H1 (cell line): ENCODE measurements at regions not wholly inside any gene's neighbourhood (a gene's known extent, or its start where the extent isn't known, plus 50 kb on each side); places are given as distances from the start of the nearest gene placed in this dataset.

ENCODE experiments used
- CTCF ChIA-PET: fragments of 300-600 bp; sonication (Branson Sonifier 250); formaldehyde crosslinking; loops from one replicate; lab custom pipeline; 2021; ENCODE audit not compliant: partially characterized antibody; lab: Charles Lee
- POLR2A ChIA-PET: fragments of 300-600 bp; sonication (Branson Sonifier 250); formaldehyde crosslinking; loops from one replicate; lab custom pipeline; 2021; ENCODE audit warnings: inconsistent platforms; ENCODE audit not compliant: partially characterized antibody; lab: Charles Lee
- DNase-seq, 2 experiments: peaks; one replicate each; pipeline versions ENCODE4 v3.0.0 to v3.0.0-alpha.2; 2010 to 2022; ENCODE audit warnings: low spot score in 2 of 2, low read depth in 1 of 2, mixed read lengths in 1 of 2
- FAIRE-seq: peaks from 2 replicates; lab custom pipeline; 2011; peaks lifted over from hg19 to GRCh38; lab: Jason Lieb, UNC
- H2AFZ ChIP-seq: 2 replicates; pipeline ENCODE4 v1.8.1; 2012; ENCODE audit warnings: low read length, inconsistent platforms
- H2AK5ac ChIP-seq: 2 replicates; pipeline ENCODE4 v1.6.1; 2013; ENCODE audit warnings: low read depth, low read length
- H2BK120ac ChIP-seq: replicated peaks from 2 replicates; pipeline ENCODE3; 2013; ENCODE audit warnings: low read depth, low read length, inconsistent platforms
- H2BK12ac ChIP-seq: 2 replicates; pipeline ENCODE4 v1.6.1; 2013; ENCODE audit warnings: low read depth, low read length
- H2BK15ac ChIP-seq: 2 replicates; pipeline ENCODE4 v1.6.1; 2013; ENCODE audit warnings: low read length
- H2BK20ac ChIP-seq: 2 replicates; pipeline ENCODE4 v1.6.1; 2013; ENCODE audit warnings: low read length
- H2BK5ac ChIP-seq: 2 replicates; pipeline ENCODE4 v1.6.1; 2013; ENCODE audit warnings: low read depth, low read length
- H3K14ac ChIP-seq: 2 replicates; pipeline ENCODE4 v1.6.1; 2013; ENCODE audit warnings: inconsistent platforms; ENCODE audit not compliant: insufficient read length
- H3K18ac ChIP-seq: 2 replicates; pipeline ENCODE4 v1.6.1; 2013; ENCODE audit warnings: low read length; ENCODE audit errors: extremely low read depth
- H3K23ac ChIP-seq: 2 replicates; pipeline ENCODE4 v1.6.1; 2013; ENCODE audit warnings: inconsistent platforms; ENCODE audit not compliant: insufficient read length
- H3K23me2 ChIP-seq: 2 replicates; pipeline ENCODE4 v1.6.1; 2013; ENCODE audit warnings: low read depth, low read length
- H3K27ac ChIP-seq: 2 replicates; pipeline ENCODE4 v1.6.1; 2011; ENCODE audit warnings: low read depth, low read length, inconsistent platforms
- H3K27me3 ChIP-seq, 4 experiments: replicated peaks in 1 of 4; 1 replicate in 1 of 4; 2 replicates in 3 of 4; pipeline versions ENCODE4 v1.6.1 to v1.8.1; 2011 to 2013; ENCODE audit warnings: low read length in 3 of 4, mild to moderate bottlenecking in 3 of 4, inconsistent platforms in 2 of 4, mixed read lengths in 2 of 4, moderate library complexity in 1 of 4; ENCODE audit not compliant: control insufficient read depth in 3 of 4, insufficient read depth in 3 of 4; ENCODE audit errors: extremely low read depth in 1 of 4
- H3K36me3 ChIP-seq, 4 experiments: 2 replicates each; pipeline versions ENCODE4 v1.6.1 to v1.8.1; 2011 to 2013; ENCODE audit warnings: mild to moderate bottlenecking in 4 of 4, low read length in 3 of 4, moderate library complexity in 2 of 4, control low read depth in 1 of 4, inconsistent platforms in 1 of 4; ENCODE audit not compliant: insufficient read depth in 4 of 4, control insufficient read depth in 2 of 4
- H3K4ac ChIP-seq: replicated peaks from 2 replicates; pipeline ENCODE3; 2013; ENCODE audit warnings: low read length, low read depth, mixed read lengths, inconsistent platforms; ENCODE audit not compliant: insufficient read length
- H3K4me1 ChIP-seq, 4 experiments: replicated peaks in 1 of 4; 1 replicate in 1 of 4; 2 replicates in 3 of 4; pipeline versions ENCODE4 v1.6.1 to v1.8.1; 2011 to 2013; ENCODE audit warnings: low read length in 3 of 4, inconsistent platforms in 2 of 4, mixed read lengths in 1 of 4; ENCODE audit not compliant: insufficient read depth in 4 of 4, control insufficient read depth in 3 of 4
- H3K4me2 ChIP-seq, 2 experiments: 2 replicates each; pipeline versions ENCODE4 v1.6.1 to v1.8.1; 2011 to 2013; ENCODE audit warnings: low read depth in 2 of 2, low read length in 2 of 2, control low read depth in 1 of 2, inconsistent platforms in 1 of 2, mild to moderate bottlenecking in 1 of 2; ENCODE audit not compliant: insufficient read depth in 1 of 2
- H3K4me3 ChIP-seq, 4 experiments: fragments of 200-600, 300-600 bp in 1 of 4; sonication (generic), shearing (Covaris generic), sonication (Bioruptor Twin) in 1 of 4; 2 replicates each; pipeline versions ENCODE4 v1.5.1 to v1.8.1; 2011 to 2016; ENCODE audit warnings: low read length in 4 of 4, low read depth in 3 of 4, control low read depth in 2 of 4, inconsistent platforms in 2 of 4, mild to moderate bottlenecking in 2 of 4, mixed read lengths in 1 of 4, moderate library complexity in 1 of 4; ENCODE audit not compliant: insufficient read depth in 2 of 4; ENCODE audit errors: extremely low read depth in 1 of 4
- H3K56ac ChIP-seq: replicated peaks from 2 replicates; pipeline ENCODE3; 2013; ENCODE audit warnings: low read depth, mild to moderate bottlenecking, mixed read lengths, low read length, inconsistent platforms; ENCODE audit not compliant: insufficient read length
- H3K79me1 ChIP-seq: 2 replicates; pipeline ENCODE4 v1.6.1; 2013; ENCODE audit warnings: low read depth, low read length, control low read depth
- H3K79me2 ChIP-seq, 2 experiments: 2 replicates each; pipeline versions ENCODE4 v1.6.1 to v1.8.1; 2012 to 2013; ENCODE audit warnings: low read length in 2 of 2, mild to moderate bottlenecking in 2 of 2, inconsistent platforms in 1 of 2; ENCODE audit not compliant: insufficient read depth in 2 of 2, control insufficient read depth in 1 of 2
- H3K9ac ChIP-seq, 4 experiments: replicated peaks in 1 of 4; 1 replicate in 1 of 4; 2 replicates in 3 of 4; pipeline versions ENCODE4 v1.6.1 to v1.8.1; 2011 to 2013; ENCODE audit warnings: low read depth in 3 of 4, low read length in 3 of 4, control low read depth in 2 of 4, mild to moderate bottlenecking in 2 of 4, moderate library complexity in 2 of 4, inconsistent platforms in 1 of 4; ENCODE audit errors: extremely low read depth in 1 of 4
- H3K9me3 ChIP-seq, 2 experiments: 2 replicates each; pipeline versions ENCODE4 v1.6.1 to v1.8.1; 2012 to 2013; ENCODE audit warnings: mild to moderate bottlenecking in 2 of 2, moderate library complexity in 2 of 2, control low read depth in 1 of 2, inconsistent platforms in 1 of 2, low read depth in 1 of 2, low read length in 1 of 2, mixed read lengths in 1 of 2; ENCODE audit not compliant: insufficient read depth in 2 of 2
- H4K20me1 ChIP-seq, 2 experiments: replicated peaks in 1 of 2; 2 replicates each; pipeline versions ENCODE3 to v1.8.1; 2011 to 2013; ENCODE audit warnings: inconsistent platforms in 2 of 2, low read length in 2 of 2, mild to moderate bottlenecking in 1 of 2; ENCODE audit not compliant: insufficient read depth in 2 of 2, control insufficient read depth in 1 of 2
- H4K5ac ChIP-seq: 2 replicates; pipeline ENCODE4 v1.6.1; 2013; ENCODE audit warnings: low read length, low read depth, mixed read lengths, inconsistent platforms; ENCODE audit not compliant: insufficient read length
- H4K8ac ChIP-seq: 2 replicates; pipeline ENCODE4 v1.8.0; 2013; ENCODE audit warnings: mild to moderate bottlenecking, moderate library complexity, low read length, inconsistent platforms; ENCODE audit not compliant: insufficient read depth; ENCODE audit errors: extremely low read depth
- H4K91ac ChIP-seq: replicated peaks from 2 replicates; pipeline ENCODE3; 2013; ENCODE audit warnings: low read length, mixed read lengths, inconsistent platforms; ENCODE audit not compliant: insufficient read length
- HDAC2 ChIP-seq, 2 experiments: fragments of 300-600 bp in 1 of 2; sonication (generic) in 1 of 2; IDR thresholded peaks; 2 replicates each; pipeline ENCODE4 v1.6.1; 2011 to 2012; ENCODE audit warnings: low read depth in 2 of 2, low read length in 2 of 2, mild to moderate bottlenecking in 2 of 2, moderate library complexity in 2 of 2, borderline replicate concordance in 1 of 2, inconsistent platforms in 1 of 2
- POU5F1 ChIP-seq: IDR thresholded peaks from 2 replicates; pipeline ENCODE4 v1.6.1; 2011; ENCODE audit warnings: low read depth, mild to moderate bottlenecking, low read length, moderate library complexity
- RXRA ChIP-seq: IDR thresholded peaks from 2 replicates; pipeline ENCODE4 v1.6.1; 2011; ENCODE audit warnings: low read depth, mild to moderate bottlenecking, low read length, moderate library complexity; ENCODE audit not compliant: insufficient read depth
- TBP ChIP-seq: IDR thresholded peaks from 2 replicates; pipeline ENCODE4 v1.6.1; 2011; ENCODE audit warnings: low read depth, low read length, improper control_type of control experiment
- WGBS, 2 experiments: shearing (Covaris generic) in 1 of 2; methylation state at CpG; one replicate each; pipeline versions ENCODE4 v1.1.6 to v1.1.7; 2013 to 2015; ENCODE audit warnings: low lambda C conversion rate in 2 of 2, mixed read lengths in 2 of 2, inconsistent platforms in 1 of 2, low coverage in 1 of 2, missing lambda C conversion rate in 1 of 2; ENCODE audit not compliant: insufficient replicate concordance in 2 of 2, insufficient coverage in 1 of 2, insufficient read length in 1 of 2; ENCODE audit errors: extremely low coverage in 1 of 2, missing lambda C conversion rate in 1 of 2; 5-methylcytosine and 5-hydroxymethylcytosine counted together
- TF ChIP-seq, protein P1 (sequence below), 3 experiments: IDR thresholded peaks; 1 replicate in 2 of 3; 2 replicates in 1 of 3; pipeline versions ENCODE4 v1.5.1 to v1.6.1; 2011; ENCODE audit warnings: low read length in 3 of 3, mild to moderate bottlenecking in 3 of 3, inconsistent platforms in 2 of 3, low read depth in 1 of 3, moderate library complexity in 1 of 3; ENCODE audit not compliant: insufficient read depth in 1 of 3; ENCODE audit errors: control extremely low read depth in 1 of 3

GRCh38 chr18:42176599-42176998, 221.6 kb downstream of the PIK3C3 start:
- Histone ChIP-seq H3K9ac (no peak overlapping the region), H4K8ac (no peak overlapping the region), H3K9me3 (no peaks in the 10 kb centered on the region), H3K4me1 (no peaks in the 10 kb centered on the region), H3K4me3 (no peak overlapping the region), H3K79me2 (no peaks in the 10 kb centered on the region), H2AK5ac (no peak overlapping the region), H2BK20ac (no peak overlapping the region), H2BK15ac (no peak overlapping the region), H2BK5ac (no peak overlapping the region), H3K36me3 (no peaks in the 10 kb centered on the region), H2AFZ (no peak overlapping the region), H2BK12ac (no peak overlapping the region), H3K18ac (no peak overlapping the region), H3K27me3 (no peaks in the 10 kb centered on the region), H3K79me1 (no peaks in the 10 kb centered on the region), H3K4me2 (no peak overlapping the region), H3K4ac (no peak overlapping the region), H2BK120ac (no peak overlapping the region), H3K14ac (no peak overlapping the region), H4K20me1 (no peaks in the 10 kb centered on the region), H3K23ac (no peak overlapping the region), H3K27ac (no peak overlapping the region), H4K91ac (no peak overlapping the region), H4K5ac (no peak overlapping the region), H3K56ac (no peak overlapping the region), H3K23me2 (no peaks in the 10 kb centered on the region; the same call in 1 of the 2 replicates)
- ChIA-PET CTCF (interaction anchor here (2.0 kb wide), 1 partner anchor 62 kb away, joined by 6 read pairs; no protein-coding TSS in a partner anchor), POLR2A (no interaction called here)
- WGBS, 2 experiments = 94% methylated on average over 3 of the region's 3 CpGs; no CpG with 5 or more reads in 1 of the 2 experiments
- TF ChIP-seq, protein P1, sequence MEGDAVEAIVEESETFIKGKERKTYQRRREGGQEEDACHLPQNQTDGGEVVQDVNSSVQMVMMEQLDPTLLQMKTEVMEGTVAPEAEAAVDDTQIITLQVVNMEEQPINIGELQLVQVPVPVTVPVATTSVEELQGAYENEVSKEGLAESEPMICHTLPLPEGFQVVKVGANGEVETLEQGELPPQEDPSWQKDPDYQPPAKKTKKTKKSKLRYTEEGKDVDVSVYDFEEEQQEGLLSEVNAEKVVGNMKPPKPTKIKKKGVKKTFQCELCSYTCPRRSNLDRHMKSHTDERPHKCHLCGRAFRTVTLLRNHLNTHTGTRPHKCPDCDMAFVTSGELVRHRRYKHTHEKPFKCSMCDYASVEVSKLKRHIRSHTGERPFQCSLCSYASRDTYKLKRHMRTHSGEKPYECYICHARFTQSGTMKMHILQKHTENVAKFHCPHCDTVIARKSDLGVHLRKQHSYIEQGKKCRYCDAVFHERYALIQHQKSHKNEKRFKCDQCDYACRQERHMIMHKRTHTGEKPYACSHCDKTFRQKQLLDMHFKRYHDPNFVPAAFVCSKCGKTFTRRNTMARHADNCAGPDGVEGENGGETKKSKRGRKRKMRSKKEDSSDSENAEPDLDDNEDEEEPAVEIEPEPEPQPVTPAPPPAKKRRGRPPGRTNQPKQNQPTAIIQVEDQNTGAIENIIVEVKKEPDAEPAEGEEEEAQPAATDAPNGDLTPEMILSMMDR (IDR thresholded peaks at IDR 0.05; ENCODE audit: control extremely low read depth in 1 of 3, insufficient read depth in 1 of 3, low read depth in 1 of 3, low read length in 3 of 3) = no peak
- TF ChIP-seq TBP (no peak), RXRA (no peak), POU5F1 (no peak), HDAC2 (IDR thresholded peaks at IDR 0.05; ENCODE audit: borderline replicate concordance in 1 of 2, low read depth in 2 of 2, low read length in 2 of 2) (no peak)
- no peak for FAIRE-seq
- no peak for DNase-seq
